ENCODE measurements at regions not wholly inside any gene's neighbourhood (a gene's known extent, or its start where the extent isn't known, plus 50 kb on each side); places are given as distances from the start of the nearest gene placed in this dataset.
A peak's percentile ranks its signal among the peaks of the same experiment; 100 is the strongest.

- TF ChIP-seq, protein P1, sequence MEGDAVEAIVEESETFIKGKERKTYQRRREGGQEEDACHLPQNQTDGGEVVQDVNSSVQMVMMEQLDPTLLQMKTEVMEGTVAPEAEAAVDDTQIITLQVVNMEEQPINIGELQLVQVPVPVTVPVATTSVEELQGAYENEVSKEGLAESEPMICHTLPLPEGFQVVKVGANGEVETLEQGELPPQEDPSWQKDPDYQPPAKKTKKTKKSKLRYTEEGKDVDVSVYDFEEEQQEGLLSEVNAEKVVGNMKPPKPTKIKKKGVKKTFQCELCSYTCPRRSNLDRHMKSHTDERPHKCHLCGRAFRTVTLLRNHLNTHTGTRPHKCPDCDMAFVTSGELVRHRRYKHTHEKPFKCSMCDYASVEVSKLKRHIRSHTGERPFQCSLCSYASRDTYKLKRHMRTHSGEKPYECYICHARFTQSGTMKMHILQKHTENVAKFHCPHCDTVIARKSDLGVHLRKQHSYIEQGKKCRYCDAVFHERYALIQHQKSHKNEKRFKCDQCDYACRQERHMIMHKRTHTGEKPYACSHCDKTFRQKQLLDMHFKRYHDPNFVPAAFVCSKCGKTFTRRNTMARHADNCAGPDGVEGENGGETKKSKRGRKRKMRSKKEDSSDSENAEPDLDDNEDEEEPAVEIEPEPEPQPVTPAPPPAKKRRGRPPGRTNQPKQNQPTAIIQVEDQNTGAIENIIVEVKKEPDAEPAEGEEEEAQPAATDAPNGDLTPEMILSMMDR (IDR thresholded peaks at IDR 0.05; ENCODE audit: insufficient read depth, low read depth, low read length), result no peak
- ChIA-PET POLR2A (no interaction called here), CTCF (interaction anchor here (1.6 to 1.7 kb wide), 2 partner anchors 10 to 864 kb away, joined by 4 to 6 read pairs; no protein-coding TSS in a partner anchor)
- peaks cover 16% of the 10 kb centered on the region for H3K27me3 ChIP-seq (ENCODE audit: control insufficient read depth, insufficient read depth, low read length)
- H3K36me3 ChIP-seq (ENCODE audit: control insufficient read depth, insufficient read depth, low read length), result no peaks in the 10 kb centered on the region
- no peak overlapping the region for H3K4me3 ChIP-seq (ENCODE audit: low read depth, low read length)
- no peak for DNase-seq (ENCODE audit: low read depth)
Measured at GRCh38 chr17:65301184-65301583, 164.0 kb downstream of the RGS9 start.

DNA sequence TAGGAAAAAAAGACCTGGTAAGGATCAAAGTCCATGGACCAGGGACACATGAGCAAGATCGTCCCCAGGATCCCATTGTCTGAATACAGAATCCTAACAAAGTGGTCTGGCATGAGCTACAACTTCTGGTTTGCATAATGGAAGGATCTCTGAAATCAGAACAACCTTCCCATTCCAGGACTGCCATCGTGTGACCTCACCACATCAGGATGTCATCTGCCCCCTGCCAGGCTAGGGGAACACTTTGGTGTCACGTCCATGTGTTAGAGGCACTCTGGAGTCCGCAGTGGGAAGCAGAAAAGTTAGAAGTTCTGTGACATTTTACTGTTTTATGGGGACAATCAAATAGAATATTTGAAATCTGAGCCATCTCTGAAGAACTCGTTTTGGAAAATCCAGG is 160.7 kb downstream of the RGS9 start:
- POLR2A ChIA-PET, result interaction anchor here (0.7 kb wide), 1 partner anchor 11 kb away, joined by 4 read pairs; no protein-coding TSS in a partner anchor

GRCh38 chr17:65297384-65297783 is 160.2 kb downstream of the RGS9 start:
- H3K27me3 ChIP-seq (ENCODE audit: control insufficient read depth, insufficient read depth, low read length), result peaks cover 8% of the 10 kb centered on the region
- no peak overlapping the region for H3K4me3 ChIP-seq (ENCODE audit: low read depth, low read length)
- POLR2A ChIA-PET, result no interaction called here
- DNase-seq (ENCODE audit: low read depth), result no peak
- no peaks in the 10 kb centered on the region for H3K36me3 ChIP-seq (ENCODE audit: control insufficient read depth, insufficient read depth, low read length)
- TF ChIP-seq, protein P1 (IDR thresholded peaks at IDR 0.05; ENCODE audit: insufficient read depth, low read depth, low read length), result no peak
- CTCF ChIA-PET, result interaction anchor here (1.1 to 2.8 kb wide), 6 partner anchors 13 to 868 kb away, joined by 3 to 11 read pairs (median 4); no protein-coding TSS in a partner anchor

More for the DNA sequence above, 160.7 kb downstream of the RGS9 start:
- Histone ChIP-seq H3K4me3 (ENCODE audit: low read depth, low read length) (no peak overlapping the region), H3K36me3 (ENCODE audit: control insufficient read depth, insufficient read depth, low read length) (no peaks in the 10 kb centered on the region), H3K27me3 (ENCODE audit: control insufficient read depth, insufficient read depth, low read length) (peaks cover 7% of the 10 kb centered on the region)
- no peak for DNase-seq (ENCODE audit: low read depth)
- TF ChIP-seq, protein P1 (IDR thresholded peaks at IDR 0.05; ENCODE audit: insufficient read depth, low read depth, low read length), result no peak
- CTCF ChIA-PET, result interaction anchor here (0.6 to 2.8 kb wide), 7 partner anchors 13 to 867 kb away, joined by 3 to 11 read pairs (median 4); no protein-coding TSS in a partner anchor

DNA sequence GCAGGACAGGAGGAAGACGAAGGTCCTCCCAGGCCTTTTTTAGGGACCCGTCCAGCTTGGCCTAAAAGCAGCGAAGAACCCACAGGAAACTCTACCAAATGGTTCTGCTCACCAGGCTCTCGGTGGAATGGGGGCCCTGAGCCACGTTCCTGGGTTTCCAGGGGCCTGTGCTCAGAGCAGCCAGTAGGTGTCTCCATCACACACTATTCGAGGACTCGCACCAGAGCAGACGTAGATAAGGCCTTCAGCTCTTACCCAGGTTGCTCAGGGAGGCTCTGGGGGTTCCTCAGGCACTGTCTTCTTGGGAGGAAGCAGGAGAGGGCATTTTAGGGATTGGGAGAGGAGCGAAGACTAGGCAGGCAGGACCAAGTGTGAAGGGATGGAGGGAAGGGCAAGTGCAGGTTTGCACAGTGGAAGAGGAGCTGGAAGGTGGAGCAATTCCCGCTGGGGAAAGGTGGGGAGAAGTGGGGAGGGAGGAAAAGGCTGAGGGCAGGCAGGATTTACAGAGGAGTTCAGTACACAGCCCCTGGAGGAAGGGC is 157.1 kb downstream of the RGS9 start:
- Histone ChIP-seq H3K36me3 (ENCODE audit: control insufficient read depth, insufficient read depth, low read length) (no peaks in the 10 kb centered on the region), H3K27me3 (ENCODE audit: control insufficient read depth, insufficient read depth, low read length) (peaks cover 9% of the 10 kb centered on the region), H3K4me3 (ENCODE audit: low read depth, low read length) (no peak overlapping the region)
- DNase-seq (ENCODE audit: low read depth), result no peak
- POLR2A ChIA-PET, result interaction anchor here (0.6 kb wide), 1 partner anchor 125 kb away, joined by 4 read pairs; no protein-coding TSS in a partner anchor
- CTCF ChIA-PET, result interaction anchor here (0.5 to 5.3 kb wide), 34 partner anchors 7 to 1877 kb away, joined by 3 to 41 read pairs (median 4); no protein-coding TSS in a partner anchor
- TF ChIP-seq, protein P1 (IDR thresholded peaks at IDR 0.05; ENCODE audit: insufficient read depth, low read depth, low read length), result peak; percentile 90

- no peak overlapping the region for H3K4me3 ChIP-seq (ENCODE audit: low read depth, low read length)
- no peaks in the 10 kb centered on the region for H3K36me3 ChIP-seq (ENCODE audit: control insufficient read depth, insufficient read depth, low read length)
- CTCF ChIA-PET, result interaction anchor here (0.9 to 5.3 kb wide), 18 partner anchors 10 to 872 kb away, joined by 3 to 41 read pairs (median 5); no protein-coding TSS in a partner anchor
- POLR2A ChIA-PET, result interaction anchor here (0.6 kb wide), 1 partner anchor 125 kb away, joined by 4 read pairs; no protein-coding TSS in a partner anchor
- peaks cover 9% of the 10 kb centered on the region for H3K27me3 ChIP-seq (ENCODE audit: control insufficient read depth, insufficient read depth, low read length)
- TF ChIP-seq, protein P1 (IDR thresholded peaks at IDR 0.05; ENCODE audit: insufficient read depth, low read depth, low read length), result no peak
- no peak for DNase-seq (ENCODE audit: low read depth)
Measured at GRCh38 chr17:65293584-65294180, 156.5 kb downstream of the RGS9 start.
